ENCODE measurements at regions not wholly inside any gene's neighbourhood (a gene's known extent, or its start where the extent isn't known, plus 50 kb on each side); places are given as distances from the start of the nearest gene placed in this dataset.
"Not testable (repeated sequence)": the region's sequence is repeated elsewhere in the genome, so short reads cannot be mapped to it uniquely, and the experiment has no call there.

GRCh38 chr2:241966647-241967466, 97.3 kb downstream of the RTP5 start:
- no peaks in the 10 kb centered on the region for H3K36me3 ChIP-seq (replicated peaks)
- no peak for DNase-seq
- in situ Hi-C loops (cut with HindIII; ENCODE audit: low pct_ligation_motif_present, low sequenced_read_pairs): no loop called here
- H3K4me3 ChIP-seq (ENCODE audit: low read depth, low read length): no peak overlapping the region
- H3K27ac ChIP-seq: no peak overlapping the region
- TF ChIP-seq, protein P1, sequence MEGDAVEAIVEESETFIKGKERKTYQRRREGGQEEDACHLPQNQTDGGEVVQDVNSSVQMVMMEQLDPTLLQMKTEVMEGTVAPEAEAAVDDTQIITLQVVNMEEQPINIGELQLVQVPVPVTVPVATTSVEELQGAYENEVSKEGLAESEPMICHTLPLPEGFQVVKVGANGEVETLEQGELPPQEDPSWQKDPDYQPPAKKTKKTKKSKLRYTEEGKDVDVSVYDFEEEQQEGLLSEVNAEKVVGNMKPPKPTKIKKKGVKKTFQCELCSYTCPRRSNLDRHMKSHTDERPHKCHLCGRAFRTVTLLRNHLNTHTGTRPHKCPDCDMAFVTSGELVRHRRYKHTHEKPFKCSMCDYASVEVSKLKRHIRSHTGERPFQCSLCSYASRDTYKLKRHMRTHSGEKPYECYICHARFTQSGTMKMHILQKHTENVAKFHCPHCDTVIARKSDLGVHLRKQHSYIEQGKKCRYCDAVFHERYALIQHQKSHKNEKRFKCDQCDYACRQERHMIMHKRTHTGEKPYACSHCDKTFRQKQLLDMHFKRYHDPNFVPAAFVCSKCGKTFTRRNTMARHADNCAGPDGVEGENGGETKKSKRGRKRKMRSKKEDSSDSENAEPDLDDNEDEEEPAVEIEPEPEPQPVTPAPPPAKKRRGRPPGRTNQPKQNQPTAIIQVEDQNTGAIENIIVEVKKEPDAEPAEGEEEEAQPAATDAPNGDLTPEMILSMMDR (IDR thresholded peaks at IDR 0.05; ENCODE audit: low read depth, low read length, missing control alignments): no peak
- no peaks in the 10 kb centered on the region for H3K27me3 ChIP-seq (replicated peaks)

- DNase-seq: no peak
- no peak overlapping the region for H3K27ac ChIP-seq
Measured at GRCh38 chr2:241967467-241968144, 98.1 kb downstream of the RTP5 start.

GRCh38 chr2:241968417-241968816, 98.9 kb downstream of the RTP5 start:
- Histone ChIP-seq H3K27ac (no peak overlapping the region), H3K36me3 (replicated peaks) (no peaks in the 10 kb centered on the region), H3K4me3 (ENCODE audit: low read depth, low read length) (no peak overlapping the region), H3K27me3 (replicated peaks) (no peaks in the 10 kb centered on the region)
- in situ Hi-C loops (cut with HindIII; ENCODE audit: low pct_ligation_motif_present, low sequenced_read_pairs): no loop called here
- DNase-seq: no peak
- TF ChIP-seq, protein P1 (IDR thresholded peaks at IDR 0.05; ENCODE audit: low read depth, low read length, missing control alignments): no peak

More at GRCh38 chr2:241967467-241968144, 98.1 kb downstream of the RTP5 start:
- H3K27me3 ChIP-seq (replicated peaks): no peaks in the 10 kb centered on the region
- H3K36me3 ChIP-seq (replicated peaks): no peaks in the 10 kb centered on the region
- TF ChIP-seq, protein P1 (IDR thresholded peaks at IDR 0.05; ENCODE audit: low read depth, low read length, missing control alignments): no peak
- in situ Hi-C loops (cut with HindIII; ENCODE audit: low pct_ligation_motif_present, low sequenced_read_pairs): no loop called here
- no peak overlapping the region for H3K4me3 ChIP-seq (ENCODE audit: low read depth, low read length)

DNA sequence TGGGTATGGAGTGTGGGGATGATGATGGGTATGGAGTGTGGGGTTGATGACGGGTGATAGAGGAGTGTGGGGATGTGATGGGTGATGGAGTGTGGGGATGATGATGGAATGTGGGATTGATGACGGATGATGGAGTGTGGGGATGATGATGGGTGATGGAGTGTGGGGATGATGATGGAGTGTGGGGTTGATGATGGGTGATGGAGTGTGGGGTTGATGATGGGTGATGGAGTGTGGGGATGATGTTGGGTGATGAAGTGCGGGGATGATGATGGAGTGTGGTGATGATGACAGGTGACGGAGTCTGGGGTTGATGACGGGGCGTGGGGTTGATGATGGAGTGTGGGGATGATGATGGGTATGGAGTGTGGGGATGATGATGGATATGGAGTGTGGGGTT, 99.7 kb downstream of the RTP5 start:
- H3K36me3 ChIP-seq (replicated peaks); H3K27ac ChIP-seq; H3K4me3 ChIP-seq (ENCODE audit: low read depth, low read length); in situ Hi-C loops (cut with HindIII; ENCODE audit: low pct_ligation_motif_present, low sequenced_read_pairs); DNase-seq; H3K27me3 ChIP-seq (replicated peaks): not testable (repeated sequence)

DNA sequence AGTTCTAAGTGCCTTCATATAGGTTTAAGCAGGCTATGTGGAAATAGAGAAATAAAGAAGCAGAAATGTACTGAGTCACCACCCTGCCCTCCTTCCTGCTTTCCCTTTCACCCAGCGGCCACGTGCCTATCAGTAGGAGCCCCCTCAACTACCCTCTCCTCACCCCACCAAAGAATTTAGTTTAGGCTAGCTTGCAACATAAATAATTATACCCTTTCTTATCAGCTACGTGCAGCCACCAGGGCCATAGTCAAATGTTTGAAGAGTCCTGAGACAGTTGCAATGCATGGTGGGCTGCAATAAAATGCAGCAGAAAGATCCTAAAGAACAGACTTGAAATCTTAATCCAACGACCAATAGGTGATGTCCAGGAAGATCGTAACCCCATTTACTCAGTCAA, 101.2 kb downstream of the RTP5 start:
- Histone ChIP-seq H3K4me3 (ENCODE audit: low read depth, low read length) (no peak overlapping the region), H3K27me3 (replicated peaks) (no peaks in the 10 kb centered on the region), H3K36me3 (replicated peaks) (no peaks in the 10 kb centered on the region), H3K27ac (no peak overlapping the region)
- TF ChIP-seq, protein P1 (IDR thresholded peaks at IDR 0.05; ENCODE audit: low read depth, low read length, missing control alignments): no peak
- DNase-seq: no peak
- in situ Hi-C loops (cut with HindIII; ENCODE audit: low pct_ligation_motif_present, low sequenced_read_pairs): no loop called here

- in situ Hi-C loops (cut with HindIII; ENCODE audit: low pct_ligation_motif_present, low sequenced_read_pairs): no loop called here
- Histone ChIP-seq H3K36me3 (replicated peaks) (no peaks in the 10 kb centered on the region), H3K4me3 (ENCODE audit: low read depth, low read length) (no peak overlapping the region), H3K27ac (no peak overlapping the region), H3K27me3 (replicated peaks) (no peaks in the 10 kb centered on the region)
- no peak for DNase-seq
- TF ChIP-seq, protein P1 (IDR thresholded peaks at IDR 0.05; ENCODE audit: low read depth, low read length, missing control alignments): no peak
Measured at GRCh38 chr2:241974096-241974495, 104.6 kb downstream of the RTP5 start.
